GM12873 (cell line): ENCODE measurements at regions not wholly inside any gene's neighbourhood (a gene's known extent, or its start where the extent isn't known, plus 50 kb on each side); places are given as distances from the start of the nearest gene placed in this dataset.

Source experiments
- TF ChIP-seq, protein P1 (sequence below): IDR thresholded peaks from 2 replicates; pipeline ENCODE4 v1.5.1; 2012; ENCODE audit warnings: low read depth, mild to moderate bottlenecking, moderate library complexity, low read length, control low read depth; ENCODE audit not compliant: insufficient read depth; ENCODE audit errors: missing control alignments

DNA sequence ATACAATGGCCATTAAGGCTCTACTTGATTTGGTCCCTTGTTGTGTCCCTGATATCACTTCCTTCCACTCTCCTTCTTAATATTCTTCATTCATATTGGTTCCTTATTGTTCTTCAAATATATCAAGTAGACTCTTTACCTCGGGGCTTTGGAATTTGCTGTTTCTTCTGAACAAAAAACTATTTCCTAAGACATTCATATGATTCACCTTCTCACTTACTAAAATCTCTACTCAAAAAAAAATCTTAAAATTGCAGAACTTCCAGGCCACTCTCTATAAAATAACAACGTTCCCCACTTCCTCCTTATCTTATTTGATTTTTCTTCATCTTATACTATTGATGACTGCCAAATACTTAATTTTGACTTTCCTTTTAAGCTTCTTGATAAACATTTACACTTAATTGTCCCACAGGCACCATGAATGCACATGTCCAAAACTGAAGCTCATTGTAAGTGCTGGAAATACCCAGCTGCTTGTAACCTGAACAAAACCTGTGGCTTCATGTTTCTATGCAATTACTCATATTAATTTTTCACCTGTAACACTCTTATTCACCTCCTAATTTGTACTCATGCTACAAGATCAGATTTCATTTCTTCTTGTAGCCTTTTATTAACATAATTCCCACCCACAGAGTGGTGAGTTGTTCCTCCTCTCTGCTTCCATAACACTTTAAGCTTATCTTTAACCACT lies 58.4 kb upstream of the NUDT12 start:
- TF ChIP-seq, protein P1, sequence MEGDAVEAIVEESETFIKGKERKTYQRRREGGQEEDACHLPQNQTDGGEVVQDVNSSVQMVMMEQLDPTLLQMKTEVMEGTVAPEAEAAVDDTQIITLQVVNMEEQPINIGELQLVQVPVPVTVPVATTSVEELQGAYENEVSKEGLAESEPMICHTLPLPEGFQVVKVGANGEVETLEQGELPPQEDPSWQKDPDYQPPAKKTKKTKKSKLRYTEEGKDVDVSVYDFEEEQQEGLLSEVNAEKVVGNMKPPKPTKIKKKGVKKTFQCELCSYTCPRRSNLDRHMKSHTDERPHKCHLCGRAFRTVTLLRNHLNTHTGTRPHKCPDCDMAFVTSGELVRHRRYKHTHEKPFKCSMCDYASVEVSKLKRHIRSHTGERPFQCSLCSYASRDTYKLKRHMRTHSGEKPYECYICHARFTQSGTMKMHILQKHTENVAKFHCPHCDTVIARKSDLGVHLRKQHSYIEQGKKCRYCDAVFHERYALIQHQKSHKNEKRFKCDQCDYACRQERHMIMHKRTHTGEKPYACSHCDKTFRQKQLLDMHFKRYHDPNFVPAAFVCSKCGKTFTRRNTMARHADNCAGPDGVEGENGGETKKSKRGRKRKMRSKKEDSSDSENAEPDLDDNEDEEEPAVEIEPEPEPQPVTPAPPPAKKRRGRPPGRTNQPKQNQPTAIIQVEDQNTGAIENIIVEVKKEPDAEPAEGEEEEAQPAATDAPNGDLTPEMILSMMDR: no peak

DNA sequence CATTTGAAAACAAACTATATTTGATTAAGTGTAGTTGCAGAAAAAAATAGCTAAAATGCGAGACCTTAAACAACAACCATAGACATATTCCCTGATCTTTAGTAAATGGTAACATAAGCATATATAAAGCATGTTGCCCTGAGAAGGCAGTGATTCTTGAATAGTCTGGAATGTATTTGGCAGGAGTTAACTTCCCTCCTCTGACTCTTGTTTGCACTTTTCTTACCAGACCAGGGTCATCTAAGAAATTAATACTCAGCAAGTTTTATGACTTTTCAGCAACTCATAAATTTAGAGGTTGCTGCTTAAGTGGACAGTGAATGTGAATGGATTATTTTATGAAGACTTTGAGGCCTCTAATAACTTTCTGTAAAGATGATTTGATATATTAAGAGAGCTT lies 55.3 kb upstream of the NUDT12 start:
- TF ChIP-seq, protein P1: no peak

DNA sequence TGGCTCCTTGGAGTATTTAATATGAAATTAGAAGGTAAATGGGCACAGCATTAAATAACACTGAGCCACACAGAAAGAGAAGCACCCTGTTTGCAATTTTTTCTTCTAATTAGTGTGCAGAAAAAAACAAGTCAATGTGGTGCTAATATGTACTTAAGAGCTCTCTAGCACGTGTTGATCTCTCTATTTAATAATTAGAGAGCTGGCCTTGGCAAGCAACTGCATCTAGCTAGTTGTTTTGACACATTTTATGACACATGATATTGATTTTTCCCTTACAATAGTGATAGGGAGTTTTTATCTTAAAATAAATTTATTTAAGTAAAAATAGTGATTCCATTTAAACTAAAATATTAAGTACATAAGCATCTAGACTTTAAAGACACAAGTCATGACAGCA lies 54.5 kb upstream of the NUDT12 start:
- TF ChIP-seq, protein P1: no peak

DNA sequence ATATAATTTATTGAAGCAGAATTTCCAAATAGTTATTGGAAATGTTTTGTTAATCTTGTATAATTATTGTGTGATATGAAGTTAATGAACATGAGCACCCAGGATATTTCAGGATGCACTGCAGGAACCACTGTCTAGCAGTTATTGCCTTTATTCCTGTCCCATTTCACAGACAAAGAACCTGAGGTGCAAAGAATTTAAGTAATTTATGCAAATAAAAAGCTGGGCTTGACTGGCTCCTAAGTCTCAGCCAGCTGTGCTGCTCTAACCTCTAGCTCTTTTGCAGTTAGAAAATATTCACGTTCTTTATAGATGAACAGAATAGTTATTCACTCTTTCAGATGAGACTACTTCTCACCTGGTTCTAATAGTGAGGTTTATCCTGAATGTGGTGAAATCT lies 50.0 kb upstream of the NUDT12 start:
- TF ChIP-seq, protein P1: no peak
